ENCODE measurements at regions not wholly inside any gene's neighbourhood (a gene's known extent, or its start where the extent isn't known, plus 50 kb on each side); places are given as distances from the start of the nearest gene placed in this dataset.
"Not testable (repeated sequence)": the region's sequence is repeated elsewhere in the genome, so short reads cannot be mapped to it uniquely, and the experiment has no call there.

GRCh38 chr20:56744325-56744821, 115.3 kb downstream of the TFAP2C start:
- TF ChIP-seq EZH2 (IDR thresholded peaks at IDR 0.05; ENCODE audit: low read length, unreplicated experiment); CTCF (conservative IDR thresholded peaks at IDR 0.05; ENCODE audit: low read depth, low read length); EZH2phosphoT487 (IDR thresholded peaks at IDR 0.05; ENCODE audit: borderline replicate concordance, low read length): not testable (repeated sequence)

Measured in PC-3 (cell line).